Activated CD4-positive, alpha-beta T cell treated with anti-CD3 and anti-CD28 coated beads for 36 hours (primary cell): ENCODE measurements at regions not wholly inside any gene's neighbourhood (a gene's known extent, or its start where the extent isn't known, plus 50 kb on each side); places are given as distances from the start of the nearest gene placed in this dataset.

ENCODE experiments used
- ATAC-seq: fragments of 200-7000 bp; cut with Tn5 transposase; one replicate; pipeline ENCODE4 v1.10.0; 2021; ENCODE audit warnings: mild to moderate bottlenecking, moderate library complexity
- CTCF ChIA-PET: fragments of 350-600 bp; sonication (Branson Sonifier 250); formaldehyde crosslinking; loops from one replicate; lab custom pipeline; 2021; ENCODE audit warnings: antibody characterized with exemption; lab: Charles Lee
- POLR2A ChIA-PET: fragments of 350-600 bp; sonication (Branson Sonifier 250); formaldehyde crosslinking; loops from one replicate; lab custom pipeline; 2021; ENCODE audit warnings: antibody characterized with exemption, inconsistent platforms; lab: Charles Lee
- DNase-seq: peaks from one replicate; pipeline ENCODE4 v3.0.0-alpha.2; 2020
- H3K27ac Mint-ChIP-seq: one replicate; pipeline ENCODE4 v1.8.0; 2021; ENCODE audit warnings: mixed read lengths
- H3K27me3 Mint-ChIP-seq: one replicate; pipeline ENCODE4 v1.8.0; 2021; ENCODE audit warnings: mixed read lengths
- H3K36me3 Mint-ChIP-seq: one replicate; pipeline ENCODE4 v1.8.0; 2021; ENCODE audit warnings: low read depth, mixed read lengths
- H3K4me1 Mint-ChIP-seq: one replicate; pipeline ENCODE4 v1.8.0; 2021; ENCODE audit warnings: mixed read lengths
- H3K4me3 Mint-ChIP-seq: one replicate; pipeline ENCODE4 v1.8.0; 2021; ENCODE audit warnings: mild to moderate bottlenecking, moderate library complexity, mixed read lengths
- H3K9me3 Mint-ChIP-seq: one replicate; pipeline ENCODE4 v1.8.0; 2021; ENCODE audit warnings: low read depth, mixed read lengths
- intact Hi-C, 2 experiments: fragments of 100-400 bp; cut with DNase I in 1 of 2; cut with micrococcal nuclease in 1 of 2; formaldehyde crosslinking; loops; one replicate each; pipeline versions ENCODE4 v1.14.2 to v1.15.1; 2022 to 2024; cut with DNase I, micrococcal nuclease

- ATAC-seq: peak; percentile 74
- Mint-ChIP-seq H3K27ac (peak overlapping the region; percentile 11), H3K4me1 (peaks cover 28% of the 10 kb centered on the region), H3K36me3 (peaks cover 7% of the 10 kb centered on the region), H3K27me3 (peaks cover 16% of the 10 kb centered on the region), H3K9me3 (peaks cover 26% of the 10 kb centered on the region), H3K4me3 (no peak overlapping the region)
- ChIA-PET CTCF (interaction anchor here (0.6 kb wide), 1 partner anchor 28 kb away, joined by 3 read pairs; no protein-coding TSS in a partner anchor), POLR2A (interaction anchor here (0.6 kb wide), 1 partner anchor 749 kb away, joined by 3 read pairs; no protein-coding TSS in a partner anchor)
- peak; percentile 33 for DNase-seq
- intact Hi-C loops: loop anchor here (1.0 to 10.0 kb wide), 7 partner anchors 236 to 1240 kb away; no protein-coding TSS in a partner anchor
Measured at GRCh38 chr12:90280564-90281058, 572.0 kb upstream of the ATP2B1 start.

- Mint-ChIP-seq H3K4me3 (no peak overlapping the region), H3K27ac (no peak overlapping the region), H3K9me3 (peaks cover 24% of the 10 kb centered on the region), H3K4me1 (peaks cover 28% of the 10 kb centered on the region), H3K36me3 (peaks cover 7% of the 10 kb centered on the region), H3K27me3 (peaks cover 14% of the 10 kb centered on the region)
- ATAC-seq (peak; percentile 84), DNase-seq (no peak)
- CTCF ChIA-PET: interaction anchor here (0.6 kb wide), 1 partner anchor 27 kb away, joined by 3 read pairs; no protein-coding TSS in a partner anchor
- intact Hi-C loops: loop anchor here (1.0 to 10.0 kb wide), 7 partner anchors 235 to 1240 kb away; no protein-coding TSS in a partner anchor
- POLR2A ChIA-PET: interaction anchor here (0.5 to 0.9 kb wide), 3 partner anchors 20 to 749 kb away, joined by 3 to 5 read pairs (median 3); no protein-coding TSS in a partner anchor
Measured at GRCh38 chr12:90280033-90280432, 571.4 kb upstream of the ATP2B1 start.

- ATAC-seq (no peak), DNase-seq (no peak)
- peaks cover 8% of the 10 kb centered on the region for H3K4me1 Mint-ChIP-seq
- no peak overlapping the region for H3K4me3 Mint-ChIP-seq
- ChIA-PET CTCF (no interaction called here), POLR2A (no interaction called here)
- no peak overlapping the region for H3K27ac Mint-ChIP-seq
- intact Hi-C loops: no loop called here
- H3K9me3 Mint-ChIP-seq: peaks cover 4% of the 10 kb centered on the region
- peaks cover 21% of the 10 kb centered on the region for H3K27me3 Mint-ChIP-seq
- no peaks in the 10 kb centered on the region for H3K36me3 Mint-ChIP-seq
Measured at GRCh38 chr12:90275088-90275487, 566.5 kb upstream of the ATP2B1 start.

- ChIA-PET POLR2A (no interaction called here), CTCF (no interaction called here)
- Mint-ChIP-seq H3K4me3 (no peak overlapping the region), H3K27me3 (peaks cover 21% of the 10 kb centered on the region), H3K4me1 (peaks cover 4% of the 10 kb centered on the region), H3K27ac (no peak overlapping the region), H3K36me3 (no peaks in the 10 kb centered on the region), H3K9me3 (no peaks in the 10 kb centered on the region)
- ATAC-seq (no peak), DNase-seq (no peak)
- intact Hi-C loops: no loop called here
Measured at GRCh38 chr12:90274407-90274806, 565.8 kb upstream of the ATP2B1 start.

GRCh38 chr12:90268574-90268973 lies 559.9 kb upstream of the ATP2B1 start:
- Mint-ChIP-seq H3K36me3 (no peaks in the 10 kb centered on the region), H3K4me3 (no peak overlapping the region), H3K27ac (no peak overlapping the region), H3K4me1 (peaks cover 4% of the 10 kb centered on the region), H3K9me3 (no peaks in the 10 kb centered on the region), H3K27me3 (no peaks in the 10 kb centered on the region)
- DNase-seq (no peak), ATAC-seq (no peak)
- POLR2A ChIA-PET: no interaction called here
- intact Hi-C loops: no loop called here
- CTCF ChIA-PET: interaction anchor here (0.6 kb wide), 1 partner anchor 31 kb away, joined by 3 read pairs; no protein-coding TSS in a partner anchor

- no peaks in the 10 kb centered on the region for H3K36me3 Mint-ChIP-seq
- no peak for DNase-seq
- intact Hi-C loops: no loop called here
- ChIA-PET POLR2A (no interaction called here), CTCF (interaction anchor here (0.5 kb wide), 1 partner anchor 949 kb away, joined by 9 read pairs; no protein-coding TSS in a partner anchor)
- no peak overlapping the region for H3K27ac Mint-ChIP-seq
- H3K9me3 Mint-ChIP-seq: no peaks in the 10 kb centered on the region
- no peak overlapping the region for H3K4me3 Mint-ChIP-seq
- no peaks in the 10 kb centered on the region for H3K27me3 Mint-ChIP-seq
- H3K4me1 Mint-ChIP-seq: no peaks in the 10 kb centered on the region
- ATAC-seq: no peak
Measured at GRCh38 chr12:90262251-90262650, 553.6 kb upstream of the ATP2B1 start.

GRCh38 chr12:90261283-90261682 lies 552.6 kb upstream of the ATP2B1 start:
- Mint-ChIP-seq H3K27me3 (no peaks in the 10 kb centered on the region), H3K27ac (no peak overlapping the region), H3K4me3 (no peak overlapping the region), H3K4me1 (no peaks in the 10 kb centered on the region), H3K36me3 (no peaks in the 10 kb centered on the region), H3K9me3 (no peaks in the 10 kb centered on the region)
- DNase-seq (no peak), ATAC-seq (no peak)
- CTCF ChIA-PET: no interaction called here
- intact Hi-C loops: no loop called here
- POLR2A ChIA-PET: no interaction called here

GRCh38 chr12:90260136-90260535 lies 551.5 kb upstream of the ATP2B1 start:
- intact Hi-C loops: no loop called here
- Mint-ChIP-seq H3K4me3 (no peak overlapping the region), H3K9me3 (no peaks in the 10 kb centered on the region), H3K27ac (no peak overlapping the region), H3K27me3 (no peaks in the 10 kb centered on the region), H3K36me3 (no peaks in the 10 kb centered on the region), H3K4me1 (no peaks in the 10 kb centered on the region)
- ATAC-seq: no peak
- ChIA-PET CTCF (no interaction called here), POLR2A (no interaction called here)
- DNase-seq: no peak

GRCh38 chr12:90257927-90258624 lies 549.4 kb upstream of the ATP2B1 start:
- ChIA-PET CTCF (interaction anchor here (0.7 kb wide), 1 partner anchor 706 kb away, joined by 3 read pairs; no protein-coding TSS in a partner anchor), POLR2A (no interaction called here)
- Mint-ChIP-seq H3K36me3 (no peaks in the 10 kb centered on the region), H3K27me3 (no peaks in the 10 kb centered on the region), H3K9me3 (no peaks in the 10 kb centered on the region), H3K4me3 (no peak overlapping the region), H3K27ac (no peak overlapping the region), H3K4me1 (peaks cover 11% of the 10 kb centered on the region)
- intact Hi-C loops: loop anchor here (10.0 kb wide), 1 partner anchor 713 kb away; no protein-coding TSS in a partner anchor
- DNase-seq: no peak
- no peak for ATAC-seq

- ChIA-PET POLR2A (no interaction called here), CTCF (interaction anchor here (0.6 kb wide), 1 partner anchor 96 kb away, joined by 3 read pairs; no protein-coding TSS in a partner anchor)
- Mint-ChIP-seq H3K36me3 (no peaks in the 10 kb centered on the region), H3K27me3 (no peaks in the 10 kb centered on the region), H3K4me1 (peaks cover 11% of the 10 kb centered on the region), H3K4me3 (no peak overlapping the region), H3K27ac (no peak overlapping the region), H3K9me3 (no peaks in the 10 kb centered on the region)
- ATAC-seq: no peak
- no peak for DNase-seq
- intact Hi-C loops: loop anchor here (10.0 kb wide), 1 partner anchor 710 kb away; no protein-coding TSS in a partner anchor
Measured at GRCh38 chr12:90254796-90255195, 546.2 kb upstream of the ATP2B1 start.

- intact Hi-C loops: loop anchor here (10.0 kb wide), 1 partner anchor 709 kb away; no protein-coding TSS in a partner anchor
- no peak overlapping the region for H3K4me3 Mint-ChIP-seq
- no peaks in the 10 kb centered on the region for H3K9me3 Mint-ChIP-seq
- no peaks in the 10 kb centered on the region for H3K36me3 Mint-ChIP-seq
- ChIA-PET CTCF (no interaction called here), POLR2A (no interaction called here)
- ATAC-seq: peak; percentile 79
- H3K27me3 Mint-ChIP-seq: no peaks in the 10 kb centered on the region
- DNase-seq: peak; percentile 65
- H3K27ac Mint-ChIP-seq: no peak overlapping the region
- peaks cover 11% of the 10 kb centered on the region for H3K4me1 Mint-ChIP-seq
Measured at GRCh38 chr12:90253674-90254181, 545.1 kb upstream of the ATP2B1 start.
